Neural progenitor cell (in vitro differentiated cells): ENCODE measurements at regions not wholly inside any gene's neighbourhood (a gene's known extent, or its start where the extent isn't known, plus 50 kb on each side); places are given as distances from the start of the nearest gene placed in this dataset.

Source experiments
- DNase-seq: peaks from one replicate; pipeline ENCODE4 v3.0.0-alpha.2; 2016; ENCODE audit warnings: low spot score
- H2AFZ ChIP-seq: fragments of 200-600 bp; sonication (generic); replicated peaks from 2 replicates; pipeline ENCODE4 v1.6.1; 2016; ENCODE audit warnings: antibody characterized with exemption
- H3F3A ChIP-seq: fragments of 200-600 bp; sonication (generic); 2 replicates; pipeline ENCODE4 v1.6.1; 2016; ENCODE audit warnings: antibody characterized with exemption, low read depth
- H3K27ac ChIP-seq: fragments of 200-600 bp; sonication (generic); 2 replicates; pipeline ENCODE4 v1.5.1; 2016; ENCODE audit warnings: mild to moderate bottlenecking
- H3K27me3 ChIP-seq: fragments of 200-600 bp; sonication (generic); 2 replicates; pipeline ENCODE4 v1.6.1; 2016; ENCODE audit warnings: mild to moderate bottlenecking, moderate library complexity
- H3K36me3 ChIP-seq: fragments of 200-600 bp; sonication (generic); 2 replicates; pipeline ENCODE4 v1.5.1; 2016
- H3K4me1 ChIP-seq: fragments of 200-600 bp; sonication (generic); 2 replicates; pipeline ENCODE4 v1.6.1; 2016; ENCODE audit warnings: mixed run types
- H3K4me2 ChIP-seq: fragments of 200-600 bp; sonication (generic); 2 replicates; pipeline ENCODE4 v1.6.1; 2016
- H3K4me3 ChIP-seq: fragments of 200-600 bp; sonication (generic); 2 replicates; pipeline ENCODE4 v1.5.1; 2016
- H3K79me2 ChIP-seq: fragments of 200-600 bp; sonication (generic); 2 replicates; pipeline ENCODE4 v1.6.1; 2016; ENCODE audit warnings: low read depth
- H3K9ac ChIP-seq: fragments of 200-600 bp; sonication (generic); 2 replicates; pipeline ENCODE4 v1.6.1; 2016
- H3K9me3 ChIP-seq: fragments of 200-600 bp; sonication (generic); 2 replicates; pipeline ENCODE4 v1.5.1; 2016; ENCODE audit warnings: low read depth
- H4K20me1 ChIP-seq: fragments of 200-600 bp; sonication (generic); 2 replicates; pipeline ENCODE4 v1.6.1; 2016; ENCODE audit warnings: low read depth
- H3K27ac Mint-ChIP-seq: 3 replicates; pipeline ENCODE4 v1.8.0; 2021; ENCODE audit warnings: mixed read lengths
- H3K27me3 Mint-ChIP-seq: 2 replicates; pipeline ENCODE4 v1.8.0; 2022; ENCODE audit warnings: low read depth, mild to moderate bottlenecking, inconsistent platforms, moderate library complexity, mixed read lengths; ENCODE audit not compliant: insufficient read depth
- H3K36me3 Mint-ChIP-seq: 3 replicates; pipeline ENCODE4 v1.8.0; 2021; ENCODE audit warnings: mixed read lengths
- H3K4me1 Mint-ChIP-seq: 3 replicates; pipeline ENCODE4 v1.8.0; 2021; ENCODE audit warnings: mixed read lengths
- H3K4me3 Mint-ChIP-seq: 3 replicates; pipeline ENCODE4 v1.8.0; 2021; ENCODE audit warnings: mild to moderate bottlenecking, moderate library complexity, mixed read lengths
- H3K9me3 Mint-ChIP-seq: 3 replicates; pipeline ENCODE4 v1.8.0; 2020; ENCODE audit warnings: mixed read lengths
- EZH2 ChIP-seq: fragments of 200-600 bp; sonication (generic); IDR thresholded peaks from 2 replicates; pipeline ENCODE4 v1.6.1; 2017; ENCODE audit warnings: antibody characterized with exemption, mild to moderate bottlenecking, moderate library complexity
- EZH2phosphoT487 ChIP-seq: fragments of 200-600 bp; sonication (generic); IDR thresholded peaks from 2 replicates; pipeline ENCODE4 v1.6.1; 2017; ENCODE audit warnings: antibody characterized with exemption
- TF ChIP-seq, protein P1 (sequence below): fragments of 200-600 bp; sonication (generic); IDR thresholded peaks from 2 replicates; pipeline ENCODE4 v1.5.1; 2017; ENCODE audit warnings: antibody characterized with exemption, mild to moderate bottlenecking

DNA sequence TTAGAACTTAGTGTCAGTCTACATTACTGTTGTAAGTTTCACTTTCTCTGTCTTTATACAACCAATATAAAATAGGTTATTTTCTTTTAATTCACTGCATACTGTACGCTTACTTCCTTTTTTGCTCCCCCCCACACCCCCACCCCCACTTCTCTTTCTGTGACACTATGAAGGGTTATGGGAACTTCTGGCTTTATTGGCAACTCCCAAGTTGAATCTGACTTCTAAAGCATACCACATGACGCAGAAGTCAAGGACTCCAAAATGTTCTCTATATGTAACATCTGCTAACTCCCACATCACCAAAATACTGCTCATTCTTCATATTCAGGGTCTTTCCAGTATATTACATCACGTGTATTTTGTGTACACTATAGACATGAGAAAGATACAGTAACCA, 81.2 kb upstream of the ATXN7L3B start:
- H3K27ac ChIP-seq: no peak overlapping the region
- DNase-seq: no peak
- H3K4me2 ChIP-seq: no peak overlapping the region
- no peak overlapping the region for H3K4me3 Mint-ChIP-seq
- H3F3A ChIP-seq: no peaks in the 10 kb centered on the region
- H2AFZ ChIP-seq: no peak overlapping the region
- no peaks in the 10 kb centered on the region for H3K27me3 Mint-ChIP-seq
- no peaks in the 10 kb centered on the region for H3K9me3 ChIP-seq
- no peaks in the 10 kb centered on the region for H3K4me1 Mint-ChIP-seq
- H3K27me3 ChIP-seq: no peaks in the 10 kb centered on the region
- no peak overlapping the region for H3K9ac ChIP-seq
- H3K27ac Mint-ChIP-seq: no peak overlapping the region
- no peaks in the 10 kb centered on the region for H3K79me2 ChIP-seq
- H4K20me1 ChIP-seq: no peaks in the 10 kb centered on the region
- H3K9me3 Mint-ChIP-seq: no peaks in the 10 kb centered on the region
- H3K4me1 ChIP-seq: no peaks in the 10 kb centered on the region
- no peak overlapping the region for H3K4me3 ChIP-seq
- H3K36me3 ChIP-seq: no peaks in the 10 kb centered on the region
- no peaks in the 10 kb centered on the region for H3K36me3 Mint-ChIP-seq
- no peak for TF ChIP-seq EZH2
- TF ChIP-seq, protein P1, sequence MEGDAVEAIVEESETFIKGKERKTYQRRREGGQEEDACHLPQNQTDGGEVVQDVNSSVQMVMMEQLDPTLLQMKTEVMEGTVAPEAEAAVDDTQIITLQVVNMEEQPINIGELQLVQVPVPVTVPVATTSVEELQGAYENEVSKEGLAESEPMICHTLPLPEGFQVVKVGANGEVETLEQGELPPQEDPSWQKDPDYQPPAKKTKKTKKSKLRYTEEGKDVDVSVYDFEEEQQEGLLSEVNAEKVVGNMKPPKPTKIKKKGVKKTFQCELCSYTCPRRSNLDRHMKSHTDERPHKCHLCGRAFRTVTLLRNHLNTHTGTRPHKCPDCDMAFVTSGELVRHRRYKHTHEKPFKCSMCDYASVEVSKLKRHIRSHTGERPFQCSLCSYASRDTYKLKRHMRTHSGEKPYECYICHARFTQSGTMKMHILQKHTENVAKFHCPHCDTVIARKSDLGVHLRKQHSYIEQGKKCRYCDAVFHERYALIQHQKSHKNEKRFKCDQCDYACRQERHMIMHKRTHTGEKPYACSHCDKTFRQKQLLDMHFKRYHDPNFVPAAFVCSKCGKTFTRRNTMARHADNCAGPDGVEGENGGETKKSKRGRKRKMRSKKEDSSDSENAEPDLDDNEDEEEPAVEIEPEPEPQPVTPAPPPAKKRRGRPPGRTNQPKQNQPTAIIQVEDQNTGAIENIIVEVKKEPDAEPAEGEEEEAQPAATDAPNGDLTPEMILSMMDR: no peak
- no peak for TF ChIP-seq EZH2phosphoT487

DNA sequence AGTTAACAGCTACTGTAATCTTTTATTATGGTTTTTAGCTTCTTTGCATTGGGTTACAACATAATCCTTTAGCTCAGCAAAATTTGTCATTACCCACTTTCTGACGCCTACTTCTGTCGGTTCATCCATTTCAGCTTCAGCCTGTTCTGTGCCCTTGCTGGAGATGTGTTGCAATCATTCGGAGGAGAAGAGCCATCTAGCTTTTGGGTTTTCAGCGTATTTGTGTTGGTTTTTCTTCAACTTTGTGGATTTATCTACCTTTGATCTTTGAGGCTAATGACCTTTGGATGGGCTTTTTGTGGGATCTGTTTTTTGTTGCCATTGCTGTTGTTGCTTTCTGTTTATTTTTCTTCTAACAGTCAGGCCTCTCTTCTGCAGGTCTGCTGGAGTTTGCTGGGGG, 69.2 kb upstream of the ATXN7L3B start:
- Histone ChIP-seq H3K9ac (no peak overlapping the region), H3K4me1 (no peaks in the 10 kb centered on the region), H3K36me3 (no peaks in the 10 kb centered on the region), H3K27me3 (no peaks in the 10 kb centered on the region), H2AFZ (no peak overlapping the region), H3K9me3 (no peaks in the 10 kb centered on the region), H3K79me2 (no peaks in the 10 kb centered on the region), H4K20me1 (no peaks in the 10 kb centered on the region), H3K4me3 (no peak overlapping the region), H3K27ac (no peak overlapping the region), H3F3A (no peaks in the 10 kb centered on the region), H3K4me2 (no peak overlapping the region)
- no peaks in the 10 kb centered on the region for H3K9me3 Mint-ChIP-seq
- DNase-seq: no peak
- H3K27ac Mint-ChIP-seq: no peak overlapping the region
- no peak overlapping the region for H3K4me3 Mint-ChIP-seq
- no peaks in the 10 kb centered on the region for H3K36me3 Mint-ChIP-seq
- no peaks in the 10 kb centered on the region for H3K27me3 Mint-ChIP-seq
- TF ChIP-seq EZH2 (no peak), EZH2phosphoT487 (no peak)
- TF ChIP-seq, protein P1: no peak
- H3K4me1 Mint-ChIP-seq: no peaks in the 10 kb centered on the region

DNA sequence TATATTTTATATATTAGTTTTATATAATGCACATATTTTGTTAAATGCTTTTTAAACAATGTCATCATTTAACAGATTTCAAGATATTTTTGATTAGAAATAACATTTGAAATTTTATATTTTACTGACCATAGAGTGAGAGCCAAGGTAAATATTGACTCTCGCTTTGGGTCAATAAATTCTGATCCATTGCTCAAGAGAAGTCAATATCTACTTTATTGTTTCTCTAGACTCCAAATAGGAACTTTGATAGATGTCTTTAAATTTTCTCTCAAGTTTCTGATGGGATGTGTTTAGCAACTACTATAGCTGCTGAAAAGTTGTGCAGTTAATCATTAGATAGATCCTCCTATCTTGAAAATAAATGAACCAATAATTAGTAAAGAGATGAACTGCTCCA, 61.4 kb upstream of the ATXN7L3B start:
- Histone ChIP-seq H3K4me2 (no peak overlapping the region), H4K20me1 (no peaks in the 10 kb centered on the region), H3K4me1 (no peaks in the 10 kb centered on the region), H3K27ac (no peak overlapping the region), H3K36me3 (no peaks in the 10 kb centered on the region), H3K9ac (no peak overlapping the region), H2AFZ (no peak overlapping the region), H3K4me3 (no peak overlapping the region), H3K27me3 (no peaks in the 10 kb centered on the region), H3K79me2 (no peaks in the 10 kb centered on the region), H3K9me3 (no peaks in the 10 kb centered on the region), H3F3A (no peaks in the 10 kb centered on the region)
- Mint-ChIP-seq H3K27me3 (no peaks in the 10 kb centered on the region), H3K27ac (no peak overlapping the region), H3K4me3 (no peak overlapping the region), H3K9me3 (no peaks in the 10 kb centered on the region), H3K4me1 (no peaks in the 10 kb centered on the region), H3K36me3 (no peaks in the 10 kb centered on the region)
- DNase-seq: no peak
- TF ChIP-seq, protein P1: no peak
- TF ChIP-seq EZH2 (no peak), EZH2phosphoT487 (no peak)

DNA sequence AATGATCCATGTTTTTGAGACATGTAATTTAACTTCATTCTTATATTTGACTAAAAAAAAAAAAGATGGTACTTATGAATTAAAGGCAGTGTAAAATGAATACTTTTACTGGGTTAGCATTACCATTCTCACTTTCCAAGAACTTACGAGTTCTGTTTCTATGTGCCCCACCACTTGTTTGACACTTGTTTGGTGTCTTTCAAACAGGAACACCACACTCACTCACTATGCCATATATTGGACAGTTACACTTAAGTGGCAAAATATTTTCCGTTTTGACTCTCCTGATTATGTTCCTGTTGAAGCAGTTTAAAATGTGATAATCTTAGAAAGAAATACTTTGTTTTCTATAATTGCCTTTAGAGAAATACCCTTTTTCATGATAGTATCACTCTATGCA, 56.6 kb upstream of the ATXN7L3B start:
- H3K36me3 Mint-ChIP-seq: no peaks in the 10 kb centered on the region
- Histone ChIP-seq H3K9me3 (no peaks in the 10 kb centered on the region), H3K4me2 (no peak overlapping the region), H3K4me3 (no peak overlapping the region), H3F3A (no peaks in the 10 kb centered on the region), H3K9ac (no peak overlapping the region), H3K79me2 (no peaks in the 10 kb centered on the region), H3K27ac (no peak overlapping the region), H3K27me3 (no peaks in the 10 kb centered on the region), H2AFZ (no peak overlapping the region), H3K4me1 (no peaks in the 10 kb centered on the region), H3K36me3 (no peaks in the 10 kb centered on the region), H4K20me1 (no peaks in the 10 kb centered on the region)
- H3K27me3 Mint-ChIP-seq: no peaks in the 10 kb centered on the region
- no peak for TF ChIP-seq EZH2phosphoT487
- no peak for TF ChIP-seq EZH2
- TF ChIP-seq, protein P1: no peak
- H3K4me1 Mint-ChIP-seq: peaks cover 10% of the 10 kb centered on the region
- H3K9me3 Mint-ChIP-seq: no peaks in the 10 kb centered on the region
- H3K27ac Mint-ChIP-seq: no peak overlapping the region
- no peak for DNase-seq
- no peak overlapping the region for H3K4me3 Mint-ChIP-seq
